Ramos (cell line): ENCODE measurements at regions not wholly inside any gene's neighbourhood (a gene's known extent, or its start where the extent isn't known, plus 50 kb on each side); places are given as distances from the start of the nearest gene placed in this dataset.
"Not testable (repeated sequence)": the region's sequence is repeated elsewhere in the genome, so short reads cannot be mapped to it uniquely, and the experiment has no call there.

Source experiments
- in situ Hi-C: fragments of 300-500 bp; cut with MboI; formaldehyde crosslinking; loops from one replicate; pipeline ENCODE4 v1.14.3; 2022; ENCODE audit warnings: low sequenced_read_pairs; ENCODE audit not compliant: unreplicated experiment

GRCh38 chr5:110268283-110268682 lies 458.2 kb downstream of the TMEM232 start:
- in situ Hi-C loops = no loop called here

- in situ Hi-C loops = no loop called here
Observed at GRCh38 chr5:110268985-110269384, 457.5 kb downstream of the TMEM232 start.

GRCh38 chr5:110269478-110270142 lies 456.9 kb downstream of the TMEM232 start:
- in situ Hi-C loops = no loop called here

- in situ Hi-C loops = no loop called here
Observed at GRCh38 chr5:110275878-110276277, 450.6 kb downstream of the TMEM232 start.

GRCh38 chr5:110278449-110278848 lies 448.0 kb downstream of the TMEM232 start:
- in situ Hi-C loops = not testable (repeated sequence)

GRCh38 chr5:110284121-110284520 lies 442.4 kb downstream of the TMEM232 start:
- in situ Hi-C loops = not testable (repeated sequence)

GRCh38 chr5:110288766-110289511 lies 437.5 kb downstream of the TMEM232 start:
- in situ Hi-C loops = no loop called here

GRCh38 chr5:110289512-110289810 lies 437.0 kb downstream of the TMEM232 start:
- in situ Hi-C loops = no loop called here

- in situ Hi-C loops = no loop called here
Observed at GRCh38 chr5:110290542-110290941, 435.9 kb downstream of the TMEM232 start.

GRCh38 chr5:110294281-110294680 lies 432.2 kb downstream of the TMEM232 start:
- in situ Hi-C loops = no loop called here

GRCh38 chr5:110297152-110297670 lies 429.3 kb downstream of the TMEM232 start:
- in situ Hi-C loops = no loop called here

GRCh38 chr5:110304176-110304575 lies 422.3 kb downstream of the TMEM232 start:
- in situ Hi-C loops = no loop called here

- in situ Hi-C loops = no loop called here
Observed at GRCh38 chr5:110306650-110307049, 419.8 kb downstream of the TMEM232 start.

- in situ Hi-C loops = no loop called here
Observed at GRCh38 chr5:110309222-110309621, 417.2 kb downstream of the TMEM232 start.

- in situ Hi-C loops = not testable (repeated sequence)
Observed at GRCh38 chr5:110316566-110316965, 409.9 kb downstream of the TMEM232 start.

- in situ Hi-C loops = no loop called here
Observed at GRCh38 chr5:110321117-110321516, 405.4 kb downstream of the TMEM232 start.

- in situ Hi-C loops = no loop called here
Observed at GRCh38 chr5:110323357-110323756, 403.1 kb downstream of the TMEM232 start.

- in situ Hi-C loops = no loop called here
Observed at GRCh38 chr5:110323832-110324231, 402.6 kb downstream of the TMEM232 start.

- in situ Hi-C loops = no loop called here
Observed at GRCh38 chr5:110324876-110325275, 401.6 kb downstream of the TMEM232 start.

- in situ Hi-C loops = no loop called here
Observed at GRCh38 chr5:110329955-110330525, 396.4 kb downstream of the TMEM232 start.

GRCh38 chr5:110333384-110333783 lies 393.1 kb downstream of the TMEM232 start:
- in situ Hi-C loops = no loop called here
